Vagina (tissue), 2 donors: ENCODE measurements at regions not wholly inside any gene's neighbourhood (a gene's known extent, or its start where the extent isn't known, plus 50 kb on each side); places are given as distances from the start of the nearest gene placed in this dataset.

Source experiments
- DNase-seq, 2 donors: peaks; one replicate each; pipeline ENCODE4 v3.0.0-alpha.2; 2017; ENCODE audit errors: extremely low spot score in 2 of 2
- H3K27ac ChIP-seq: fragments of 200-600 bp; sonication (generic); one replicate; pipeline ENCODE4 v1.5.1; 2019
- H3K27me3 ChIP-seq: fragments of 200-600 bp; sonication (generic); one replicate; pipeline ENCODE4 v1.5.1; 2019
- H3K36me3 ChIP-seq, 2 donors: fragments of 200-600 bp; sonication (generic); one replicate each; pipeline ENCODE4 v1.5.1; 2017 to 2019
- H3K4me1 ChIP-seq: fragments of 200-600 bp; sonication (generic); one replicate; pipeline ENCODE4 v1.5.1; 2019
- H3K4me3 ChIP-seq, 2 donors: fragments of 200-600 bp; sonication (generic); 1 replicate in 1 of 2; 2 replicates in 1 of 2; pipeline ENCODE4 v1.5.1; 2016 to 2019
- H3K9me3 ChIP-seq: fragments of 200-600 bp; sonication (generic); one replicate; pipeline ENCODE4 v1.5.1; 2019
- CTCF ChIP-seq, 3 experiments: fragments of 450-650 bp in 2 of 3; fragments of 200-600 bp in 1 of 3; sonication (generic) in 1 of 3; IDR thresholded peaks; one replicate each; pipeline ENCODE4 v1.5.1; 2017 to 2019; ENCODE audit warnings: antibody characterized with exemption in 3 of 3, mild to moderate bottlenecking in 2 of 3, moderate library complexity in 2 of 3
- POLR2A ChIP-seq, 2 donors: fragments of 450-650 bp; IDR thresholded peaks; one replicate each; pipeline ENCODE4 v1.6.1; 2017; ENCODE audit warnings: antibody characterized with exemption in 2 of 2, mild to moderate bottlenecking in 2 of 2, moderate library complexity in 2 of 2
- POLR2AphosphoS5 ChIP-seq, 2 donors: sonication (generic); formaldehyde crosslinking; IDR thresholded peaks; one replicate each; pipeline ENCODE4 v1.9.0; 2017; ENCODE audit warnings: antibody characterized with exemption in 2 of 2, mild to moderate bottlenecking in 2 of 2, low read depth in 1 of 2; ENCODE audit not compliant: insufficient read depth in 1 of 2
- intact Hi-C: fragments of 100-400 bp; cut with DNase I; formaldehyde crosslinking; loops from one replicate; pipeline ENCODE4 v1.15.1; 2023

DNA sequence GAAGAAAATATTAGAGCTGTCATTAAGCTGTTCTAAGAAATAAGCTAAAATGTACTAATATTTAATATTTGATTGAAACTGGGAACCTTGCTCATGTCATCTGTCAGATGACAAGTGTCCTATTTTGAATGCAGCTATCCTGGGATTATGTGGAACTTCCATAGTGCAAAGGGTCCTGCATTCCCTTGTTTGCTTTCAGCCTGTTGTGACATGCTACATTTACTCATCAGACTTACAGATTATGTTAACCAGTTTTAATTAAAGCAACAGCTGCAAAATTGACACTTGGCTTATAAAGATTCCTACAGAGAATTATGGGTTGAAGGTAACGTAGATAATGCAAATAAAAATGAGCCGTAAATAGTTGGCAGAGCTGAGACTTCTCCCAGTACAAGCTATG is 458.4 kb upstream of the RGS6 start:
- H3K27ac ChIP-seq, result no peak overlapping the region
- H3K4me3 ChIP-seq, result no peak overlapping the region
- H3K9me3 ChIP-seq, result no peaks in the 10 kb centered on the region
- intact Hi-C loops, result no loop called here
- H3K36me3 ChIP-seq, result no peaks in the 10 kb centered on the region
- H3K27me3 ChIP-seq, result no peaks in the 10 kb centered on the region
- no peaks in the 10 kb centered on the region for H3K4me1 ChIP-seq
- TF ChIP-seq POLR2A (IDR thresholded peaks at IDR 0.05) (no peak), POLR2AphosphoS5 (IDR thresholded peaks at IDR 0.05; ENCODE audit: insufficient read depth in 1 of 2, low read depth in 1 of 2) (no peak), CTCF (IDR thresholded peaks at IDR 0.05) (no peak)
- no peak for DNase-seq

GRCh38 chr14:71474301-71475265 is 457.6 kb upstream of the RGS6 start:
- Histone ChIP-seq H3K9me3 (no peaks in the 10 kb centered on the region), H3K27me3 (no peaks in the 10 kb centered on the region), H3K27ac (no peak overlapping the region), H3K4me3 (no peak overlapping the region), H3K36me3 (no peaks in the 10 kb centered on the region), H3K4me1 (no peaks in the 10 kb centered on the region)
- no peak for TF ChIP-seq POLR2AphosphoS5 (IDR thresholded peaks at IDR 0.05; ENCODE audit: insufficient read depth in 1 of 2, low read depth in 1 of 2)
- no peak for TF ChIP-seq POLR2A (IDR thresholded peaks at IDR 0.05)
- no peak for TF ChIP-seq CTCF (IDR thresholded peaks at IDR 0.05)
- DNase-seq, result no peak
- intact Hi-C loops, result no loop called here

GRCh38 chr14:71475916-71476315 is 456.3 kb upstream of the RGS6 start:
- H3K27me3 ChIP-seq, result no peaks in the 10 kb centered on the region
- H3K4me3 ChIP-seq, result no peak overlapping the region
- H3K27ac ChIP-seq, result no peak overlapping the region
- H3K36me3 ChIP-seq, result no peaks in the 10 kb centered on the region
- no peaks in the 10 kb centered on the region for H3K9me3 ChIP-seq
- intact Hi-C loops, result no loop called here
- DNase-seq, result no peak
- no peaks in the 10 kb centered on the region for H3K4me1 ChIP-seq
- TF ChIP-seq CTCF (IDR thresholded peaks at IDR 0.05) (no peak), POLR2A (IDR thresholded peaks at IDR 0.05) (no peak), POLR2AphosphoS5 (IDR thresholded peaks at IDR 0.05; ENCODE audit: insufficient read depth in 1 of 2, low read depth in 1 of 2) (no peak)

GRCh38 chr14:71478542-71478941 is 453.7 kb upstream of the RGS6 start:
- TF ChIP-seq POLR2AphosphoS5 (IDR thresholded peaks at IDR 0.05; ENCODE audit: insufficient read depth in 1 of 2, low read depth in 1 of 2), result no peak
- no peak for TF ChIP-seq POLR2A (IDR thresholded peaks at IDR 0.05)
- no peak for TF ChIP-seq CTCF (IDR thresholded peaks at IDR 0.05)
- Histone ChIP-seq H3K4me3 (no peak overlapping the region), H3K9me3 (no peaks in the 10 kb centered on the region), H3K27ac (no peak overlapping the region), H3K36me3 (no peaks in the 10 kb centered on the region), H3K4me1 (no peaks in the 10 kb centered on the region), H3K27me3 (no peaks in the 10 kb centered on the region)
- intact Hi-C loops, result no loop called here
- DNase-seq, result no peak

DNA sequence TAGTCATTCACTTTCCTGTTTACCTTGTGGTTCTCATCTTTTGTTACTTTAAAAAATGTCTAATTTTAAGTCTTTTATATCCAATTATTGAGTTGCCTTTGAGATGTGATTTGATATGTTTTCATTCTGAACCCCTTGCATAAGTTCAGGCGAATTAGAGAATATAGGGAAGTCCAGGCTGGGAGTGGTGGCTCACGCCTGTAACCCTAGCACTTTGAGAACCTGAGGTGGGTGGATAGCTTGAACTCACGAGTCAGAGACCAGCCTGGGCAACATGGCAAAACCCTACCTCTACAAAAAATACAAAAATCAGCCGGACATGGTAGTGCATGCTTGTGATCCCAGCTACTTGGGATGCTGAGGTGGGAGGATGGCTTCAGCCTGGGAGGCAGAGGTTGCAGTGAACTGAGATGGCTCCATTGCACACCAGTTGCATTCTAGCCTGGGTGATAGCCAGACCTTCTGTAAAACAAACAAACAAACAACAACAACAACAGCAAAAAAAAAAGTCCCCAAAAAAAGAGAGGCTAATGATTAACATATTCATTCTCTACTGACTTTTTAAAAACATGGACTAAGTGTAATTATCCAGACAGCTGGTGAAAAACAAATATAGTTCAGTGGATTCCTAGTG is 451.1 kb upstream of the RGS6 start:
- Histone ChIP-seq H3K36me3 (no peaks in the 10 kb centered on the region), H3K4me1 (no peaks in the 10 kb centered on the region), H3K4me3 (no peak overlapping the region), H3K27ac (no peak overlapping the region), H3K9me3 (no peaks in the 10 kb centered on the region), H3K27me3 (no peaks in the 10 kb centered on the region)
- TF ChIP-seq CTCF (IDR thresholded peaks at IDR 0.05) (no peak), POLR2AphosphoS5 (IDR thresholded peaks at IDR 0.05; ENCODE audit: insufficient read depth in 1 of 2, low read depth in 1 of 2) (no peak), POLR2A (IDR thresholded peaks at IDR 0.05) (no peak)
- DNase-seq, result no peak
- intact Hi-C loops, result no loop called here
